Fibroblast of lung (primary cell): ENCODE measurements at regions not wholly inside any gene's neighbourhood (a gene's known extent, or its start where the extent isn't known, plus 50 kb on each side); places are given as distances from the start of the nearest gene placed in this dataset.

Source experiments
- EZH2 ChIP-seq: IDR thresholded peaks from 2 replicates; pipeline ENCODE4 v1.5.1; 2012; ENCODE audit warnings: low read length, control low read depth, mild to moderate bottlenecking; ENCODE audit errors: missing control alignments
- TF ChIP-seq, protein P1 (sequence below), 2 donors: IDR thresholded peaks in 1 of 2; conservative IDR thresholded peaks in 1 of 2; 1 replicate in 1 of 2; 2 replicates in 1 of 2; pipeline ENCODE4 v1.5.1; 2011 to 2012; ENCODE audit warnings: low read length in 2 of 2, control low read depth in 1 of 2, inconsistent platforms in 1 of 2, low read depth in 1 of 2, mild to moderate bottlenecking in 1 of 2

DNA sequence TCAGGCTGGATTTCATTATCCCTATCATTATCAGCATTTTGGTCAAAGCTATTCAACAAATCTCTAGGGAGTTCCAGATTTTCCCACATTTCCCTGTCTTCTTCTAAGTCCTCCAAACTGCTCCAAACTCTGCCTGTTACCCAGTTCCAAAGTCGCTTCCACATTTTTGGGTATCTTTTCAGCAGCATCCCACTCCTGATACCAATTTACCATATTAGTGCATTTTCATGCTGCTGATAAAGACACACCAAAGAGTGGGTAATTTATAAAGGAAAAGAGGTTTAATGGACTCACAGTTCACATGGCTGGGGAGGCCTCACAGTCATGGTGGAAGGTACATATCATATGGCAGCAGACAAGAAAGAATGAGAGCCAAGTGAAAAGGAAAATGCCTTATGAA is 132.8 kb upstream of the SLC7A11 start:
- TF ChIP-seq, protein P1, sequence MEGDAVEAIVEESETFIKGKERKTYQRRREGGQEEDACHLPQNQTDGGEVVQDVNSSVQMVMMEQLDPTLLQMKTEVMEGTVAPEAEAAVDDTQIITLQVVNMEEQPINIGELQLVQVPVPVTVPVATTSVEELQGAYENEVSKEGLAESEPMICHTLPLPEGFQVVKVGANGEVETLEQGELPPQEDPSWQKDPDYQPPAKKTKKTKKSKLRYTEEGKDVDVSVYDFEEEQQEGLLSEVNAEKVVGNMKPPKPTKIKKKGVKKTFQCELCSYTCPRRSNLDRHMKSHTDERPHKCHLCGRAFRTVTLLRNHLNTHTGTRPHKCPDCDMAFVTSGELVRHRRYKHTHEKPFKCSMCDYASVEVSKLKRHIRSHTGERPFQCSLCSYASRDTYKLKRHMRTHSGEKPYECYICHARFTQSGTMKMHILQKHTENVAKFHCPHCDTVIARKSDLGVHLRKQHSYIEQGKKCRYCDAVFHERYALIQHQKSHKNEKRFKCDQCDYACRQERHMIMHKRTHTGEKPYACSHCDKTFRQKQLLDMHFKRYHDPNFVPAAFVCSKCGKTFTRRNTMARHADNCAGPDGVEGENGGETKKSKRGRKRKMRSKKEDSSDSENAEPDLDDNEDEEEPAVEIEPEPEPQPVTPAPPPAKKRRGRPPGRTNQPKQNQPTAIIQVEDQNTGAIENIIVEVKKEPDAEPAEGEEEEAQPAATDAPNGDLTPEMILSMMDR (conservative IDR thresholded peaks at IDR 0.05 in 1 of 2, IDR thresholded peaks at IDR 0.05 in 1 of 2; ENCODE audit: low read depth in 1 of 2, low read length in 2 of 2) = no peak
- no peak for TF ChIP-seq EZH2
